ENCODE measurements at regions not wholly inside any gene's neighbourhood (a gene's known extent, or its start where the extent isn't known, plus 50 kb on each side); places are given as distances from the start of the nearest gene placed in this dataset.
"Not testable (repeated sequence)": the region's sequence is repeated elsewhere in the genome, so short reads cannot be mapped to it uniquely, and the experiment has no call there.

- no peak overlapping the region for H3K4me3 ChIP-seq
Observed at GRCh38 chr3:70464876-70465275, 152.4 kb upstream of the MDFIC2 start.

GRCh38 chr3:70464465-70464864 lies 152.0 kb upstream of the MDFIC2 start:
- DNase-seq (ENCODE audit: low spot score in 2 of 2) = no peak
- Histone ChIP-seq H3K27me3 (no peaks in the 10 kb centered on the region), H3K9me3 (no peaks in the 10 kb centered on the region), H3K36me3 (no peaks in the 10 kb centered on the region), H3K27ac (no peak overlapping the region), H3K4me3 (no peak overlapping the region), H3K4me1 (no peaks in the 10 kb centered on the region)
- intact Hi-C loops (cut with DNase I; ENCODE audit: low total_unique reads) = no loop called here
- TF ChIP-seq POLR2AphosphoS5 (IDR thresholded peaks at IDR 0.05) = no peak
- TF ChIP-seq CTCF (IDR thresholded peaks at IDR 0.05) = no peak
- no peak for TF ChIP-seq POLR2A (IDR thresholded peaks at IDR 0.05)

More at GRCh38 chr3:70464876-70465275, 152.4 kb upstream of the MDFIC2 start:
- no peaks in the 10 kb centered on the region for H3K4me1 ChIP-seq
- H3K27ac ChIP-seq = no peak overlapping the region
- H3K9me3 ChIP-seq = no peaks in the 10 kb centered on the region
- no peak for DNase-seq (ENCODE audit: low spot score in 2 of 2)
- TF ChIP-seq CTCF (IDR thresholded peaks at IDR 0.05) = no peak
- TF ChIP-seq POLR2A (IDR thresholded peaks at IDR 0.05) = no peak
- TF ChIP-seq POLR2AphosphoS5 (IDR thresholded peaks at IDR 0.05) = no peak
- no peaks in the 10 kb centered on the region for H3K36me3 ChIP-seq
- intact Hi-C loops (cut with DNase I; ENCODE audit: low total_unique reads) = no loop called here
- H3K27me3 ChIP-seq = no peaks in the 10 kb centered on the region

GRCh38 chr3:70450220-70450619 lies 137.8 kb upstream of the MDFIC2 start:
- H3K27me3 ChIP-seq; H3K27ac ChIP-seq; H3K4me1 ChIP-seq; intact Hi-C loops (cut with DNase I; ENCODE audit: low total_unique reads); H3K36me3 ChIP-seq; H3K4me3 ChIP-seq; DNase-seq (ENCODE audit: low spot score in 2 of 2): not testable (repeated sequence)
- peaks cover 0 to 12% of the 10 kb centered on the region in 2 donors for H3K9me3 ChIP-seq

GRCh38 chr3:70435422-70435821 lies 123.0 kb upstream of the MDFIC2 start:
- intact Hi-C loops (cut with DNase I; ENCODE audit: low total_unique reads); H3K4me3 ChIP-seq; H3K27me3 ChIP-seq; H3K4me1 ChIP-seq; H3K36me3 ChIP-seq; DNase-seq (ENCODE audit: low spot score in 2 of 2); H3K9me3 ChIP-seq; H3K27ac ChIP-seq: not testable (repeated sequence)

GRCh38 chr3:70433091-70433490 lies 120.7 kb upstream of the MDFIC2 start:
- H3K4me3 ChIP-seq = no peak overlapping the region
- no peaks in the 10 kb centered on the region for H3K9me3 ChIP-seq
- no peak for TF ChIP-seq POLR2AphosphoS5 (IDR thresholded peaks at IDR 0.05)
- no peak for TF ChIP-seq POLR2A (IDR thresholded peaks at IDR 0.05)
- TF ChIP-seq CTCF (IDR thresholded peaks at IDR 0.05) = no peak
- H3K4me1 ChIP-seq = no peaks in the 10 kb centered on the region
- intact Hi-C loops (cut with DNase I; ENCODE audit: low total_unique reads) = no loop called here
- no peak for DNase-seq (ENCODE audit: low spot score in 2 of 2)
- no peaks in the 10 kb centered on the region for H3K27me3 ChIP-seq
- H3K36me3 ChIP-seq = no peaks in the 10 kb centered on the region
- H3K27ac ChIP-seq = no peak overlapping the region

GRCh38 chr3:70431911-70432310 lies 119.5 kb upstream of the MDFIC2 start:
- H3K4me3 ChIP-seq = no peak overlapping the region
- no peaks in the 10 kb centered on the region for H3K27me3 ChIP-seq
- no peaks in the 10 kb centered on the region for H3K36me3 ChIP-seq
- DNase-seq (ENCODE audit: low spot score in 2 of 2) = no peak
- no peaks in the 10 kb centered on the region for H3K4me1 ChIP-seq
- intact Hi-C loops (cut with DNase I; ENCODE audit: low total_unique reads) = no loop called here
- TF ChIP-seq CTCF (IDR thresholded peaks at IDR 0.05) (no peak), POLR2A (IDR thresholded peaks at IDR 0.05) (no peak), POLR2AphosphoS5 (IDR thresholded peaks at IDR 0.05) (no peak)
- H3K9me3 ChIP-seq = no peaks in the 10 kb centered on the region
- no peak overlapping the region for H3K27ac ChIP-seq
